ENCODE measurements at regions not wholly inside any gene's neighbourhood (a gene's known extent, or its start where the extent isn't known, plus 50 kb on each side); places are given as distances from the start of the nearest gene placed in this dataset.

DNA sequence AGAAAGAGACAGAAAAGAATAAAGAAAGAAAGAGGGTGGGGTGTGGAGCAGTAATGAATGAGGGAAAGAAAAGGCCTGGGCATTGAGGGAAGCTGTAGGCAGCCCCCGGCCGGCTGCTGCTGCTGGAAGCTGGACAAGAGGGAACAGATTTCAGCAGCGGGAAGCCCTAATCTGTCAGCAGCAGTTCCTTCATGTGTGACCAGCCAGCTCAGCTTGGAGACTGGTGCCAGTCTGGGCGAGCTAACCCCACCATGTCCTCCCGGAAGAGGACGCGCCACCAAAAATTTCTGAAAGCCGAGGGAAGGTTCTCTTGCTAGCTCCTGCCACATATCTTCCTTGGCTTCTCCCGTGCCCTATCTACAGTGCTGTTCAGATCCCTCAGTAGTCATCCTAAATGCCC, 236.8 kb downstream of the GRIN2B start:
- H2AFZ ChIP-seq (ENCODE audit: low read length) = no peak overlapping the region
- no peak overlapping the region for H3K4me3 ChIP-seq (ENCODE audit: low read depth, low read length, poor library complexity, severe bottlenecking)
- no peaks in the 10 kb centered on the region for H3K79me2 ChIP-seq (ENCODE audit: insufficient read depth, low read length)
- H4K20me1 ChIP-seq (ENCODE audit: insufficient read depth, low read length) = no peaks in the 10 kb centered on the region
- no peaks in the 10 kb centered on the region for H3F3A ChIP-seq (ENCODE audit: insufficient read depth, low read length)
- no peaks in the 10 kb centered on the region for H3K9me3 ChIP-seq (ENCODE audit: low read length)
- H3K9ac ChIP-seq (ENCODE audit: low read length) = no peak overlapping the region
- H3K36me3 ChIP-seq (ENCODE audit: insufficient read depth, low read length) = no peaks in the 10 kb centered on the region
- H3K27ac ChIP-seq (ENCODE audit: low read depth, low read length, poor library complexity, severe bottlenecking) = no peak overlapping the region
- H3K4me1 ChIP-seq (ENCODE audit: insufficient read depth, low read length, severe bottlenecking) = no peaks in the 10 kb centered on the region
- H3K27me3 ChIP-seq (ENCODE audit: insufficient read depth, low read length) = no peaks in the 10 kb centered on the region
- no peaks in the 10 kb centered on the region for H3K9me2 ChIP-seq (ENCODE audit: low read depth, low read length)
- no peak for TF ChIP-seq CTCF (IDR thresholded peaks at IDR 0.05; ENCODE audit: low read length)
- no peak for TF ChIP-seq EZH2 (IDR thresholded peaks at IDR 0.05; ENCODE audit: borderline replicate concordance, low read length)
- no peak overlapping the region for H3K4me2 ChIP-seq (ENCODE audit: low read length)

GRCh38 chr12:13740149-13740545, 241.3 kb downstream of the GRIN2B start:
- no peaks in the 10 kb centered on the region for H3F3A ChIP-seq (ENCODE audit: insufficient read depth, low read length)
- H3K79me2 ChIP-seq (ENCODE audit: insufficient read depth, low read length) = no peaks in the 10 kb centered on the region
- no peaks in the 10 kb centered on the region for H3K9me3 ChIP-seq (ENCODE audit: low read length)
- no peaks in the 10 kb centered on the region for H3K9me2 ChIP-seq (ENCODE audit: low read depth, low read length)
- no peak overlapping the region for H3K4me3 ChIP-seq (ENCODE audit: low read depth, low read length, poor library complexity, severe bottlenecking)
- no peak overlapping the region for H3K27ac ChIP-seq (ENCODE audit: low read depth, low read length, poor library complexity, severe bottlenecking)
- H3K4me2 ChIP-seq (ENCODE audit: low read length) = no peak overlapping the region
- H3K36me3 ChIP-seq (ENCODE audit: insufficient read depth, low read length) = no peaks in the 10 kb centered on the region
- H4K20me1 ChIP-seq (ENCODE audit: insufficient read depth, low read length) = no peaks in the 10 kb centered on the region
- H2AFZ ChIP-seq (ENCODE audit: low read length) = no peak overlapping the region
- H3K27me3 ChIP-seq (ENCODE audit: insufficient read depth, low read length) = no peaks in the 10 kb centered on the region
- no peaks in the 10 kb centered on the region for H3K4me1 ChIP-seq (ENCODE audit: insufficient read depth, low read length, severe bottlenecking)
- no peak for TF ChIP-seq EZH2 (IDR thresholded peaks at IDR 0.05; ENCODE audit: borderline replicate concordance, low read length)
- TF ChIP-seq CTCF (IDR thresholded peaks at IDR 0.05; ENCODE audit: low read length) = no peak
- no peak overlapping the region for H3K9ac ChIP-seq (ENCODE audit: low read length)

DNA sequence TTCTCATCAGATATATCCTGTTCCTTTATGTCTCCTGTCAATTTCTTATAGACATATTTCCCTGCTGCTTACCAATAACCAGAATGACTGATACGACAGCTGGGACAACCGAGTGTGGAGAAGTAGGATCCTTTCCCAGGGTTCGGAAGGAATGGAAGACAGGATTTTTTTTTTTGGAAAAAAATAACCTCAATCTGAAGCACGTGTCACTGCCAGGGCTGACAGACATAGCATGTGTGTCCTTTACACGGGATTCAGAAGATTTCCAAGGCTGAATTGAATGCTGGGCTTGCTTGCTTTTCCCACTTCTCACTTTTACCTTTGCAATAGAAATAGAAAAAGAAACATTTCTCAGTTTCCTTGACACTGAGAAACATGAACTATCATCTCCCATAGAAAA, 245.7 kb downstream of the GRIN2B start:
- H3F3A ChIP-seq (ENCODE audit: insufficient read depth, low read length) = no peaks in the 10 kb centered on the region
- no peaks in the 10 kb centered on the region for H3K4me1 ChIP-seq (ENCODE audit: insufficient read depth, low read length, severe bottlenecking)
- no peaks in the 10 kb centered on the region for H3K9me2 ChIP-seq (ENCODE audit: low read depth, low read length)

More for the DNA sequence above, 245.7 kb downstream of the GRIN2B start:
- no peaks in the 10 kb centered on the region for H3K36me3 ChIP-seq (ENCODE audit: insufficient read depth, low read length)
- no peaks in the 10 kb centered on the region for H4K20me1 ChIP-seq (ENCODE audit: insufficient read depth, low read length)
- H3K27me3 ChIP-seq (ENCODE audit: insufficient read depth, low read length) = no peaks in the 10 kb centered on the region
- no peak overlapping the region for H3K27ac ChIP-seq (ENCODE audit: low read depth, low read length, poor library complexity, severe bottlenecking)
- H3K9ac ChIP-seq (ENCODE audit: low read length) = no peak overlapping the region
- H3K79me2 ChIP-seq (ENCODE audit: insufficient read depth, low read length) = no peaks in the 10 kb centered on the region
- no peak overlapping the region for H3K4me2 ChIP-seq (ENCODE audit: low read length)
- TF ChIP-seq EZH2 (IDR thresholded peaks at IDR 0.05; ENCODE audit: borderline replicate concordance, low read length) (no peak), CTCF (IDR thresholded peaks at IDR 0.05; ENCODE audit: low read length) (no peak)
- H2AFZ ChIP-seq (ENCODE audit: low read length) = no peak overlapping the region
- H3K9me3 ChIP-seq (ENCODE audit: low read length) = no peaks in the 10 kb centered on the region
- no peak overlapping the region for H3K4me3 ChIP-seq (ENCODE audit: low read depth, low read length, poor library complexity, severe bottlenecking)

Data from OCI-LY1 (cell line).